HL-60 (cell line): ENCODE measurements at regions not wholly inside any gene's neighbourhood (a gene's known extent, or its start where the extent isn't known, plus 50 kb on each side); places are given as distances from the start of the nearest gene placed in this dataset.

Experiments
- DNase-seq, 2 experiments: peaks; one replicate each; pipeline ENCODE4 v3.0.0-alpha.2; 2010 to 2020; ENCODE audit warnings: low read depth in 1 of 2, low spot score in 1 of 2
- H3K27ac ChIP-seq: fragments of 250-450 bp; sonication (Bioruptor Pico); replicated peaks from 2 replicates; pipeline ENCODE4 v1.5.1; 2020; ENCODE audit warnings: mild to moderate bottlenecking, moderate library complexity
- H3K27me3 ChIP-seq: fragments of 250-450 bp; sonication (Bioruptor Pico); 2 replicates; pipeline ENCODE4 v1.5.1; 2021; ENCODE audit warnings: mild to moderate bottlenecking, moderate library complexity; ENCODE audit not compliant: insufficient read depth, poor library complexity, severe bottlenecking
- H3K4me3 ChIP-seq: replicated peaks from 2 replicates; pipeline ENCODE4 v1.5.1; 2011; ENCODE audit warnings: mild to moderate bottlenecking, control low read depth, low read length; ENCODE audit not compliant: insufficient read depth
- GABPA ChIP-seq: IDR thresholded peaks from 2 replicates; pipeline ENCODE4 v1.6.1; 2012; ENCODE audit warnings: low read depth
- POLR2AphosphoS5 ChIP-seq: IDR thresholded peaks from 2 replicates; pipeline ENCODE4 v1.6.1; 2012; ENCODE audit warnings: low read depth
- REST ChIP-seq: IDR thresholded peaks from 2 replicates; pipeline ENCODE4 v1.6.1; 2012; ENCODE audit warnings: low read depth; ENCODE audit not compliant: insufficient replicate concordance
- SPI1 ChIP-seq: IDR thresholded peaks from 2 replicates; pipeline ENCODE4 v1.6.1; 2012; ENCODE audit warnings: low read depth, mild to moderate bottlenecking, borderline replicate concordance
- TF ChIP-seq, protein P1 (sequence below): IDR thresholded peaks from one replicate; pipeline ENCODE4 v1.5.1; 2011; ENCODE audit warnings: low read length, control low read depth, inconsistent platforms; ENCODE audit not compliant: insufficient read depth

- no peak for DNase-seq
Measured at GRCh38 chr20:56893226-56893917, 264.3 kb downstream of the TFAP2C start.

GRCh38 chr20:56896447-56896846, 267.3 kb downstream of the TFAP2C start:
- Histone ChIP-seq H3K27ac (no peak overlapping the region), H3K27me3 (peaks cover 2% of the 10 kb centered on the region), H3K4me3 (no peak overlapping the region)
- DNase-seq = no peak
- no peak for TF ChIP-seq SPI1
- no peak for TF ChIP-seq GABPA
- TF ChIP-seq, protein P1, sequence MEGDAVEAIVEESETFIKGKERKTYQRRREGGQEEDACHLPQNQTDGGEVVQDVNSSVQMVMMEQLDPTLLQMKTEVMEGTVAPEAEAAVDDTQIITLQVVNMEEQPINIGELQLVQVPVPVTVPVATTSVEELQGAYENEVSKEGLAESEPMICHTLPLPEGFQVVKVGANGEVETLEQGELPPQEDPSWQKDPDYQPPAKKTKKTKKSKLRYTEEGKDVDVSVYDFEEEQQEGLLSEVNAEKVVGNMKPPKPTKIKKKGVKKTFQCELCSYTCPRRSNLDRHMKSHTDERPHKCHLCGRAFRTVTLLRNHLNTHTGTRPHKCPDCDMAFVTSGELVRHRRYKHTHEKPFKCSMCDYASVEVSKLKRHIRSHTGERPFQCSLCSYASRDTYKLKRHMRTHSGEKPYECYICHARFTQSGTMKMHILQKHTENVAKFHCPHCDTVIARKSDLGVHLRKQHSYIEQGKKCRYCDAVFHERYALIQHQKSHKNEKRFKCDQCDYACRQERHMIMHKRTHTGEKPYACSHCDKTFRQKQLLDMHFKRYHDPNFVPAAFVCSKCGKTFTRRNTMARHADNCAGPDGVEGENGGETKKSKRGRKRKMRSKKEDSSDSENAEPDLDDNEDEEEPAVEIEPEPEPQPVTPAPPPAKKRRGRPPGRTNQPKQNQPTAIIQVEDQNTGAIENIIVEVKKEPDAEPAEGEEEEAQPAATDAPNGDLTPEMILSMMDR = no peak
- no peak for TF ChIP-seq POLR2AphosphoS5
- TF ChIP-seq REST = no peak

More at GRCh38 chr20:56893226-56893917, 264.3 kb downstream of the TFAP2C start:
- Histone ChIP-seq H3K27ac (no peak overlapping the region), H3K27me3 (peaks cover 2% of the 10 kb centered on the region), H3K4me3 (no peak overlapping the region)
- TF ChIP-seq GABPA (no peak), POLR2AphosphoS5 (no peak), SPI1 (no peak), REST (no peak)
- TF ChIP-seq, protein P1 = no peak

GRCh38 chr20:56897318-56897957, 268.3 kb downstream of the TFAP2C start:
- no peak for TF ChIP-seq SPI1
- TF ChIP-seq, protein P1 = no peak
- no peak for TF ChIP-seq POLR2AphosphoS5
- no peak for TF ChIP-seq GABPA
- no peak for TF ChIP-seq REST
- no peak overlapping the region for H3K27ac ChIP-seq
- no peak overlapping the region for H3K4me3 ChIP-seq
- DNase-seq = no peak
- H3K27me3 ChIP-seq = peaks cover 2% of the 10 kb centered on the region
